Peyer's patch (tissue), 4 donors: ENCODE measurements at regions not wholly inside any gene's neighbourhood (a gene's known extent, or its start where the extent isn't known, plus 50 kb on each side); places are given as distances from the start of the nearest gene placed in this dataset.

Experiments
- DNase-seq, 3 donors: peaks; one replicate each; pipeline ENCODE4 v3.0.0-alpha.2; 2017 to 2019
- H3K27ac ChIP-seq, 4 donors: fragments of 200-600 bp; sonication (generic); one replicate each; pipeline ENCODE4 v1.5.1; 2016 to 2019
- H3K27me3 ChIP-seq, 2 donors: fragments of 200-600 bp; sonication (generic); one replicate each; pipeline ENCODE4 v1.5.1; 2019
- H3K36me3 ChIP-seq, 3 donors: fragments of 200-600 bp; sonication (generic); one replicate each; pipeline ENCODE4 v1.5.1; 2016 to 2019
- H3K4me1 ChIP-seq, 4 donors: fragments of 200-600 bp; sonication (generic); one replicate each; pipeline ENCODE4 v1.5.1; 2016 to 2019
- H3K4me3 ChIP-seq, 4 donors: fragments of 200-600 bp; sonication (generic); 1 replicate in 3 of 4; 2 replicates in 1 of 4; pipeline ENCODE4 v1.5.1; 2016 to 2019; ENCODE audit warnings: mild to moderate bottlenecking in 1 of 4
- H3K9me3 ChIP-seq, 4 donors: fragments of 200-600 bp; sonication (generic); one replicate each; pipeline ENCODE4 v1.5.1; 2016 to 2019; ENCODE audit warnings: mild to moderate bottlenecking in 1 of 4
- POLR2A ChIP-seq, 2 donors: fragments of 450-650 bp; IDR thresholded peaks; one replicate each; pipeline ENCODE4 v1.5.1; 2017; ENCODE audit warnings: antibody characterized with exemption in 2 of 2, mild to moderate bottlenecking in 2 of 2, moderate library complexity in 2 of 2
- TF ChIP-seq, protein P1 (sequence below), 6 experiments: fragments of 450-650 bp in 4 of 6; fragments of 200-600 bp in 2 of 6; sonication (generic) in 1 of 6; IDR thresholded peaks; one replicate each; pipeline ENCODE4 v1.5.1; 2017 to 2019; ENCODE audit warnings: antibody characterized with exemption in 6 of 6, mild to moderate bottlenecking in 3 of 6, moderate library complexity in 1 of 6

GRCh38 chr1:104932030-104932915 lies 1182.6 kb downstream of the AMY1C start:
- H3K9me3 ChIP-seq: no peaks in the 10 kb centered on the region
- no peak overlapping the region for H3K4me3 ChIP-seq
- TF ChIP-seq, protein P1, sequence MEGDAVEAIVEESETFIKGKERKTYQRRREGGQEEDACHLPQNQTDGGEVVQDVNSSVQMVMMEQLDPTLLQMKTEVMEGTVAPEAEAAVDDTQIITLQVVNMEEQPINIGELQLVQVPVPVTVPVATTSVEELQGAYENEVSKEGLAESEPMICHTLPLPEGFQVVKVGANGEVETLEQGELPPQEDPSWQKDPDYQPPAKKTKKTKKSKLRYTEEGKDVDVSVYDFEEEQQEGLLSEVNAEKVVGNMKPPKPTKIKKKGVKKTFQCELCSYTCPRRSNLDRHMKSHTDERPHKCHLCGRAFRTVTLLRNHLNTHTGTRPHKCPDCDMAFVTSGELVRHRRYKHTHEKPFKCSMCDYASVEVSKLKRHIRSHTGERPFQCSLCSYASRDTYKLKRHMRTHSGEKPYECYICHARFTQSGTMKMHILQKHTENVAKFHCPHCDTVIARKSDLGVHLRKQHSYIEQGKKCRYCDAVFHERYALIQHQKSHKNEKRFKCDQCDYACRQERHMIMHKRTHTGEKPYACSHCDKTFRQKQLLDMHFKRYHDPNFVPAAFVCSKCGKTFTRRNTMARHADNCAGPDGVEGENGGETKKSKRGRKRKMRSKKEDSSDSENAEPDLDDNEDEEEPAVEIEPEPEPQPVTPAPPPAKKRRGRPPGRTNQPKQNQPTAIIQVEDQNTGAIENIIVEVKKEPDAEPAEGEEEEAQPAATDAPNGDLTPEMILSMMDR (IDR thresholded peaks at IDR 0.05): no peak
- no peak for TF ChIP-seq POLR2A (IDR thresholded peaks at IDR 0.05)
- no peak overlapping the region for H3K27ac ChIP-seq
- DNase-seq: no peak
- H3K4me1 ChIP-seq: no peaks in the 10 kb centered on the region
- no peaks in the 10 kb centered on the region for H3K36me3 ChIP-seq
- no peaks in the 10 kb centered on the region for H3K27me3 ChIP-seq

DNA sequence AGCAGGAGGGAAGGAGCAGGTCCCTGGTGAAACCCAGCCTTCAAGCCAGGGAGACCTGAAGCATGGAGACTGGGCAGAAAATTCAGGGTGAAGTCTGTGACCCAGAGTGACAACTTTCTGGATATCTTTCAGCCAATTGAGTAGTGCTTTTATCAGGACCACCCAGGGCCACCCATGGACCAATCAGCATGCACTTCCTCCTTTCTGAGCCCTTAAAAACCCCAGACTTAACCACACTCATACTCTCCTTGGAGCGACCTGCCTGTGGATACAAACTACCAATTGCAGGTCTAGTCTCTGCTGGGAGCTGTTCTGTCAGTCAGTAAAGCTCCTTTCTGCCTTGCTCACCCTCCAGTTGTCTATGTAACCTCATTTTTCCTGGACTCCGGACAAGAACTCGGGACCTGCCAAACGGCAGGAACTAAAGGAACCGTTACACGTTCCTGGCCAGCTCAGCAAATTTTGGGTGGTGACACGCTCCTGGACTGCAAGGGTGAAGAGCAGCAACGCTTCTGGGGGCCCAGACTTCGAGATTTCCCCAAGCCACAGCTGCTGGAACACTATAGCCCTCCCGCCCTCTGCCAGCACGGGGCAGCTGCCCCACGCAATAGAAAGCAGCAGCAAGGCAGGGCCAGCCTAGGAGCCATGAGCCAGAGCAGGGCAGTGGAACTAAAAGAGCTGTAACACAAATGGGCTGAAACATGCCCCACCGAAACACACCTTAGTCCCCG lies 1183.4 kb downstream of the AMY1C start:
- no peaks in the 10 kb centered on the region for H3K27me3 ChIP-seq
- H3K4me1 ChIP-seq: no peaks in the 10 kb centered on the region
- no peak overlapping the region for H3K27ac ChIP-seq
- no peak for DNase-seq
- no peaks in the 10 kb centered on the region for H3K36me3 ChIP-seq
- TF ChIP-seq, protein P1 (IDR thresholded peaks at IDR 0.05): no peak
- no peak for TF ChIP-seq POLR2A (IDR thresholded peaks at IDR 0.05)
- H3K4me3 ChIP-seq: no peak overlapping the region
- no peaks in the 10 kb centered on the region for H3K9me3 ChIP-seq

DNA sequence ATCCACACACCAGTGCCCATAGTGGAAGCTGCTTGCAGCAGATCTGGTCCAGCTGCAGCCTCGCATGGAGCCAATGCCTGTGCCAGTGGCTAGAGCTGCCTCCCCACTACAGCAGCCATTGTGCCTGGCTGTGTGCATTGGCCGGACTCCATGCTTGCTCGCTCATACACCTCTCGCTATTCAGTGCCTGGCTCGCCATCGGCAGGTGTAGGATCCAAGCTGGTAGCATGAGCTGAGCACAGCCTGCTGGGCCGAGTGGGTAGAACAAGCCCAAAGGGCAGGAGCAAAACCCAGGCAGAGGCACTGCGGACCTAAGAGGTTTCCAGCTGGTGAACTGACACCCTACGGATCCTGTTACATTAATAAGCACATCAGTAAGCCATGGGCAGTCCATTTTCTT lies 1184.1 kb downstream of the AMY1C start:
- Histone ChIP-seq H3K36me3 (no peaks in the 10 kb centered on the region), H3K4me1 (no peaks in the 10 kb centered on the region), H3K27ac (no peak overlapping the region), H3K4me3 (no peak overlapping the region), H3K27me3 (no peaks in the 10 kb centered on the region), H3K9me3 (no peaks in the 10 kb centered on the region)
- TF ChIP-seq POLR2A (IDR thresholded peaks at IDR 0.05): no peak
- TF ChIP-seq, protein P1 (IDR thresholded peaks at IDR 0.05): no peak
- DNase-seq: no peak

DNA sequence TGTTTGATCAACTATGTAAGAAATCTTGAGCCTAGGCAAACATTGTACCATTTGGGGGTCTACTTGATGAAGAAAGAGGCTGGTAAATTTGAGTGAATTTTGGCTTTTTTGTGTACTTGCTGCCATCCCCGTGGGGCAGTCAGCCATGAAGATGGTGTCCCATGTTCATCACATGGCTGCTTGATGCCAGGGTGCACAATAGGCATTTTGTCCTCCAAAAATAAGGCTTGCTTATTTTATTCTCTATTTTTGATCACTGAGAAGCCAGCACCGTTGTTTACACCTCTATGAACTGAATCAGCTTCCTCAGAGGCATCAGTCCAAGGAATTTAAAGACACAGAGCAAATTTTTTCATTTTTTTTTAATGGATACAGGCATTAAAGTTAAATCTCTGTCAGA lies 1195.7 kb downstream of the AMY1C start:
- Histone ChIP-seq H3K4me1 (no peaks in the 10 kb centered on the region), H3K36me3 (no peaks in the 10 kb centered on the region), H3K27me3 (no peaks in the 10 kb centered on the region), H3K9me3 (no peaks in the 10 kb centered on the region), H3K27ac (no peak overlapping the region), H3K4me3 (no peak overlapping the region)
- TF ChIP-seq, protein P1 (IDR thresholded peaks at IDR 0.05): no peak
- TF ChIP-seq POLR2A (IDR thresholded peaks at IDR 0.05): no peak
- DNase-seq: no peak

DNA sequence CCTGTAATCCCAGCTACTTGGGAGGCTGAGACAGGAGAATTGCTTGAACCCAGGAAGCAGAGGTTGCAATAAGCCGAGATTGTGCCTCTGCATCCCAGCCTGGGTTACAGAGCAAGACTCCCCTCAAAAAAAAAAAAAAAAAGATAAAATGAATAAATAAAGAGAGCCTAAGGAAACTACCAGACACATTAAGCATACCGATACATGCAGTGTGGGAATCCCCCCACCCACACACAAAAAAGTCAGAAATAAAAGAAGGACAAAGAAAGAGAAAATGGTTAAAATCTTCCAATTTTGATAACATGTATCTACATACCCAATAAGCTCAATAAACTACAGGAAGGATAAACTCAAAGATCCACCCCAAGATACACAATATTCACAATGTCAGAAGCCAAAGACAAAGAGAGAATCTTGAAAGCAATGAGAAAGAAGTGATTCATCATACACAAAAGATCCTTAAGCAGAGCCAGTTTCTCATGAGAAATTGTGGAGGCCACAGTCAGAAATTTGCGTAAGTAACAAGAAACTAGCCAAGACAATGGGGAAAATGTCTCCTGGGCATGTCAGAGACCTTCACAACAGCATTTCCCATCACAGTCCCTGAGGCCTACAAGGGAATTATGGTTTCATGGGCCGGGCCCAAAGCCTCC lies 1197.0 kb downstream of the AMY1C start:
- H3K4me3 ChIP-seq: no peak overlapping the region
- no peak for DNase-seq
- no peaks in the 10 kb centered on the region for H3K4me1 ChIP-seq
- TF ChIP-seq POLR2A (IDR thresholded peaks at IDR 0.05): no peak
- TF ChIP-seq, protein P1 (IDR thresholded peaks at IDR 0.05): no peak
- H3K27ac ChIP-seq: no peak overlapping the region
- H3K9me3 ChIP-seq: no peaks in the 10 kb centered on the region
- H3K36me3 ChIP-seq: no peaks in the 10 kb centered on the region
- H3K27me3 ChIP-seq: no peaks in the 10 kb centered on the region
